ENCODE measurements at regions not wholly inside any gene's neighbourhood (a gene's known extent, or its start where the extent isn't known, plus 50 kb on each side); places are given as distances from the start of the nearest gene placed in this dataset.
"Not testable (repeated sequence)": the region's sequence is repeated elsewhere in the genome, so short reads cannot be mapped to it uniquely, and the experiment has no call there.

DNA sequence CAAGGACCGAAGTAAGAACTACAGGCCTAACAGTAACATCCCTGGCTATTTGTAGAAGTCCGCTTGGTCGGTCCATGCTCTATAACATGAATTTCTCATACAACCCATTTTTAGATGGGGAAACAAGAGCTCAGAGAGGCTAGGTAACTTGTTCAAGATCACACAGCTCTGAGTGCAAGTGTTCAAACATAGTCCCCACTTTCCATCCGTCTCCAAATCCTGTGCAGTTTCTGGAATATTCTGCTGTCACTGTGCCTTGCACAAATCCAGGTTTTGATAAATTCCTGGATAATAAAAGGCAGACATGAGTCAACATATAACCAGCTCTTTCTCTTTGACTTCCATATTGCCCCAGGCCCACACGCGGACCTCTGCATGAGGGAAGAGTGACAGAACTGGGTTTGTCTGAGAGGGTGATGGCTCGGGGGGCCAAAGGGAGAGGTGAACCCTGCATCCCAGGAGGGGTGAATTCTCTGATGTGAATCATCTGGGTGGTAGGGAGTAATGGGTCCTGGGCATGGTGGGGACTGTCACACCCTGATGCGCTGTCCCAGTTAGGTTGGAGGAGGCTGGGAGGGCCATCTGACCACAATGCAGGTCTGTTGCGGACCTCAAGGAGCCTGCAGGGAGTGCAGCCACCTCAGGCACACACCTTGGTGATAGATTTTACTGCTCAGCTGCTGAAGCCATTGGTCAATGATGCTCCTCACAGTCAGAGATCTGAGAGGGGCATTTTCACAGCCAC is 162.2 kb downstream of the SMAD6 start:
- H3K9me3 ChIP-seq, result no peaks in the 10 kb centered on the region
- H3K27me3 ChIP-seq, result no peaks in the 10 kb centered on the region
- H3K4me2 ChIP-seq, result no peak overlapping the region
- H3K36me3 ChIP-seq, result no peaks in the 10 kb centered on the region
- H4K20me1 ChIP-seq, result no peaks in the 10 kb centered on the region
- H3K4me3 ChIP-seq, result no peak overlapping the region
- peaks cover 20% of the 10 kb centered on the region for H3K4me1 ChIP-seq
- TF ChIP-seq Cebpa-rat (IDR thresholded peaks at IDR 0.05), result no peak
- H3K27ac ChIP-seq, result no peak overlapping the region
- no peak overlapping the region for H3K9ac ChIP-seq

DNA sequence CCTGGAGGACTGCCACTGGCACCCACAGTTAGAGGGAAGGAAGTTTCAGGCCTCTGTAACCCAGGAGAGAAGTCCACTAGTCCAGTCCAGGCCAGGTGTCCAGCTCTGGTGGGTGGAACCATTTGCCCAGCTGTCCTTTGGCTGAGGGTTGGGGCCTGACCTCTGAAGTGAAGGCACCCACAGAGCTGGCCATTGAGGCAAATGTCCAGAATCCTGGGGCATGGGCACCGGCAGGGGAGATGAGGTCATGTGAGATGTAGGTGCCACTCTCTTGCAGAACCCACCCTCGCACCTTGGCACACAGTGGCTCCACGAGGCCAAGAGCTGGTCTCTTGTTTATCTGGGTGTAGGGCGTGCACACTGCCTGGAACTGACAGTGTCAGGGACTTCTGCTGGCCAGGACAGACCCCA is 162.8 kb downstream of the SMAD6 start:
- no peak overlapping the region for H3K4me3 ChIP-seq
- no peaks in the 10 kb centered on the region for H3K36me3 ChIP-seq
- H3K4me1 ChIP-seq, result peaks cover 20% of the 10 kb centered on the region
- H4K20me1 ChIP-seq, result no peaks in the 10 kb centered on the region
- H3K27me3 ChIP-seq, result no peaks in the 10 kb centered on the region
- H3K27ac ChIP-seq, result peak overlapping the region; percentile 14; the same call in 1 of the 2 replicates
- H3K9ac ChIP-seq, result no peak overlapping the region
- no peaks in the 10 kb centered on the region for H3K9me3 ChIP-seq
- H3K4me2 ChIP-seq, result no peak overlapping the region
- no peak for TF ChIP-seq Cebpa-rat (IDR thresholded peaks at IDR 0.05)

DNA sequence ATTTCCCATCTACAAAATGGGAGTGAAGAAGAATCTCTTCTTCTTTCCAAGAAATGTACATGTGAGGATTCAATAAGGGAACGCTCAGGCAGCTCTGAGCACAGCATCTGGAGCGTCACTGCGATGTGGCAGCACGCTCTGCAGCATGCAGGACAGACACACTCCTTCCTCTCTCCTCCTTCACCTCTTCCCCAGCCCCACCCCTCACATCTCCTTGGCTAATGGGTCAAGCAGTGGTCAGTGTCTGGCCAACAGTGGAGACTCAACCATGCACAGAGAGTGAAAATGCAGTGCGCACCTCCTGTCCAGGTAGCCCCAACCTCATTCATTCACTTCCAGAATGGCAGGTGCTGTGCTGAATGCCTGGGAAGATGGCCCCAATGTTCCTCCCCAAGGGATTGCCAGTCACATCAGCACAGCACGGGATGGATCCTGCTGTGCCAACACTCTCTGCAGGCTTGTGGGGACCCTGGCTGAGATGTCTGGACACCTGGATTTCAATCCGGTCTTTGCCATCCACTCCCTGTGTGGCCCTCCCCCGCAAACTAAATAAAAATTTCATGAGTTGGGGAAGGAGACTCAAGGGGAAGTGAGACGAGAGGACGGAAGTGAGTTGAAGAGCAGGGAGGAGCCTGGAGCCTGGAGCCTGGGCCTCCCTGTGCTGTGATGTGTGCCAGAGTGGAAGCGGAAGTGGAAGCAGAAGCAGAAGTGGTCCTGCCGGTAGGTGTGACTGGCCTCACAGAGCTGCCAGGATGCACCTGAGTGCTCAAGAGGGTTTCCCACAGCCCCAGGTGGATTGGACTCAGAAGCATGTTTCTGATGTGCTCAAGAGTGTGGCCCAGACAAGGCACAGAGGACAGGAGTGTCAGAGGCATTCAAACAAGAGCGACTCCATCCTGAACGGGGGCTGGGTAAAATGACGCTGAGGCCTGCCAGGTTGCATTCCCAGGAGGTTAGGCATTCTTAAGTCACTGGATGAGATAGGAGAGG is 163.9 kb downstream of the SMAD6 start:
- Histone ChIP-seq H3K4me1 (peaks cover 20% of the 10 kb centered on the region), H3K27ac (peak overlapping the region; percentile 30; the same call in 1 of the 2 replicates), H3K9ac (no peak overlapping the region), H3K4me3 (no peak overlapping the region), H4K20me1 (no peaks in the 10 kb centered on the region), H3K4me2 (peak overlapping the region; percentile 75), H3K36me3 (no peaks in the 10 kb centered on the region), H3K9me3 (no peaks in the 10 kb centered on the region), H3K27me3 (no peaks in the 10 kb centered on the region)
- TF ChIP-seq Cebpa-rat (IDR thresholded peaks at IDR 0.05), result no peak

- Histone ChIP-seq H3K4me1 (peaks cover 20% of the 10 kb centered on the region), H3K4me2 (peak overlapping the region; percentile 75), H3K27me3 (no peaks in the 10 kb centered on the region), H3K27ac (peak overlapping the region; percentile 49; the same call in 1 of the 2 replicates), H3K9ac (no peak overlapping the region), H4K20me1 (no peaks in the 10 kb centered on the region), H3K9me3 (no peaks in the 10 kb centered on the region), H3K4me3 (no peak overlapping the region), H3K36me3 (no peaks in the 10 kb centered on the region)
- TF ChIP-seq Cebpa-rat (IDR thresholded peaks at IDR 0.05), result no peak
These were observed 164.6 kb downstream of the SMAD6 start for GRCh38 chr15:66866656-66867055.

- Histone ChIP-seq H3K4me2 (no peak overlapping the region), H3K4me1 (peaks cover 20% of the 10 kb centered on the region), H3K9ac (no peak overlapping the region), H3K36me3 (no peaks in the 10 kb centered on the region), H3K27me3 (no peaks in the 10 kb centered on the region), H3K27ac (no peak overlapping the region), H3K4me3 (no peak overlapping the region), H4K20me1 (no peaks in the 10 kb centered on the region; the same call in 1 of the 2 replicates), H3K9me3 (no peaks in the 10 kb centered on the region)
- no peak for TF ChIP-seq Cebpa-rat (IDR thresholded peaks at IDR 0.05)
These were observed 166.9 kb downstream of the SMAD6 start for GRCh38 chr15:66868918-66869317.

DNA sequence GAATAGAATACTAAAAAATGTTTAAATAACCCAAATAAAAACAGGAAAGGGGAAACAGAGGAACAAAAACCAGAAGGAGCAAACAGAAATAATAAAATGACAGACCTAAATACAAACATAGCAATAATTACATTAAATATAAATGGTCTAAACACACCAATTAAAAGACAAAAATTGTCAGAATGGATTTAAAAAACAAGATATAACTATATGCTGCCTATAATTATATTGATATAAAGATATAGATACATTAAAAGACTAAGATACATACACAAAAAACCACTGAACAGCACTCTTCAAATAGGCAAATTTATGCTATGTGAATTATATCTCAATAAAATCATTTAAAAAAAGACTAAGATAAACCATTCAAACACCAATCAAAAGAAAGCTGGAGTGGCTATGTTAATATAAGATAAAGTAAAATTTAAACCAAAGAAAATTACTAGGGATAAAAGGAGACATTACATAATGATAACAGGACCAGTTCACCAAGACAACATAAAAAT is 168.9 kb downstream of the SMAD6 start:
- peaks cover 9% of the 10 kb centered on the region; the same call in 1 of the 2 replicates for H3K27me3 ChIP-seq
- H3K4me2 ChIP-seq, result no peak overlapping the region
- H3K27ac ChIP-seq, result no peak overlapping the region
- no peak for TF ChIP-seq Cebpa-rat (IDR thresholded peaks at IDR 0.05)
- H3K9me3 ChIP-seq, result no peaks in the 10 kb centered on the region
- H3K4me3 ChIP-seq, result no peak overlapping the region
- H4K20me1 ChIP-seq, result peaks cover 8% of the 10 kb centered on the region; the same call in 1 of the 2 replicates
- H3K36me3 ChIP-seq, result no peaks in the 10 kb centered on the region
- peaks cover 29% of the 10 kb centered on the region for H3K4me1 ChIP-seq
- H3K9ac ChIP-seq, result no peak overlapping the region

- peaks cover 23% of the 10 kb centered on the region for H4K20me1 ChIP-seq
- H3K27ac ChIP-seq, result no peak overlapping the region
- no peaks in the 10 kb centered on the region for H3K9me3 ChIP-seq
- H3K9ac ChIP-seq, result no peak overlapping the region
- no peak for TF ChIP-seq Cebpa-rat (IDR thresholded peaks at IDR 0.05)
- no peak overlapping the region for H3K4me2 ChIP-seq
- H3K4me3 ChIP-seq, result no peak overlapping the region
- H3K4me1 ChIP-seq, result peaks cover 29% of the 10 kb centered on the region
- no peaks in the 10 kb centered on the region for H3K36me3 ChIP-seq
- peaks cover 10% of the 10 kb centered on the region; the same call in 1 of the 2 replicates for H3K27me3 ChIP-seq
These were observed 170.4 kb downstream of the SMAD6 start for GRCh38 chr15:66872405-66872804.

DNA sequence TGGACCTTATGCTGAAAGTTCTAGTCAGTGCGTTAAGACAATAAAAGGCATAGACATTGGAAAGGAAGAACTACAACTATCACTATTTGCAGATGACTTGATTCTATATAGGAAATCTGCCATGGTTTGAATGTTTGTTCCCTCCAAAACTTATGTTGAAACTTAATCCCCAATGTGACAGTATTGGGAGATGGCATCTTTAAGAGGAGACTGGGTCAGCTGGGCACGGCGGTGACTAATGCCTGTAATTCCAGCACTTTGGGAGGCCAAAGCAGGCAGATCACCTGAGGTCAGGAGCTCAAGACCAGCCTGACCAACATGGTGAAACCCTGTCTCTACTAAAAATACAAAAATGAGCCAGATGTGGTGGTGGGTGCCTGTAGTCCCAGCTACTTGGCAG is 171.3 kb downstream of the SMAD6 start:
- H3K27me3 ChIP-seq, result peaks cover 10% of the 10 kb centered on the region; the same call in 1 of the 2 replicates
- H3K4me3 ChIP-seq, H3K36me3 ChIP-seq, H3K27ac ChIP-seq, H3K9ac ChIP-seq, H3K9me3 ChIP-seq, H3K4me2 ChIP-seq: not testable (repeated sequence)
- peaks cover 38% of the 10 kb centered on the region for H3K4me1 ChIP-seq
- peaks cover 32% of the 10 kb centered on the region for H4K20me1 ChIP-seq

GRCh38 chr15:66873856-66874255 is 171.8 kb downstream of the SMAD6 start:
- peaks cover 37% of the 10 kb centered on the region for H4K20me1 ChIP-seq
- H3K4me1 ChIP-seq, result peaks cover 43% of the 10 kb centered on the region
- no peak overlapping the region for H3K27ac ChIP-seq
- TF ChIP-seq Cebpa-rat (IDR thresholded peaks at IDR 0.05), result no peak
- H3K27me3 ChIP-seq, result peaks cover 10% of the 10 kb centered on the region; the same call in 1 of the 2 replicates
- no peak overlapping the region for H3K9ac ChIP-seq
- H3K36me3 ChIP-seq, result no peaks in the 10 kb centered on the region
- no peaks in the 10 kb centered on the region for H3K9me3 ChIP-seq
- no peak overlapping the region for H3K4me3 ChIP-seq
- no peak overlapping the region for H3K4me2 ChIP-seq

All from BLaER1 (cell line).